MM.1S (cell line): ENCODE measurements at regions not wholly inside any gene's neighbourhood (a gene's known extent, or its start where the extent isn't known, plus 50 kb on each side); places are given as distances from the start of the nearest gene placed in this dataset.

Source experiments
- CTCF ChIP-seq: fragments of 300-600 bp; sonication (generic); IDR thresholded peaks from 2 replicates; pipeline ENCODE4 v1.5.1; 2016; ENCODE audit warnings: antibody characterized with exemption, low read length, mixed read lengths
- EZH2 ChIP-seq: fragments of 300-600 bp; sonication (generic); optimal IDR thresholded peaks from 2 replicates; pipeline ENCODE3; 2017; ENCODE audit warnings: low read depth, mild to moderate bottlenecking, antibody characterized with exemption, low read length, mixed read lengths

DNA sequence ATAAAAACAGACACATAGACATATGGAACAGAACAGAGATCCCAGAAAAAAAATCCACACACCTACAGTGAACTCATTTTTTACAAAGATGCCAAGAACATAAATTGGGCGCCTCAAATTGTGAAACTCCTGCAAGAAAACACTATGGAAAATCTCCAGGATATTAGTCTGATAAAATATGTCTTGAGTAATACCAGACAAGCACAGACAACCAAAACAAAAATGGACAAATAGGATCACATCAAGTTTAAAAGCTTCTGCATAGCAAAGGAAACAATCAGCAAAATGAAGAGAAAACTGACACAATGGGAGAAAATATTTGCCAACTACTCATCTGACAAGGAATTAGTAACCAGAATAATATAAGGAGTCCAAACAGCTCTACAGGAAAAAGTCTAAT, 337.3 kb upstream of the DIPK2B start:
- TF ChIP-seq EZH2: no peak
- TF ChIP-seq CTCF: no peak
